ENCODE measurements at regions not wholly inside any gene's neighbourhood (a gene's known extent, or its start where the extent isn't known, plus 50 kb on each side); places are given as distances from the start of the nearest gene placed in this dataset.

DNA sequence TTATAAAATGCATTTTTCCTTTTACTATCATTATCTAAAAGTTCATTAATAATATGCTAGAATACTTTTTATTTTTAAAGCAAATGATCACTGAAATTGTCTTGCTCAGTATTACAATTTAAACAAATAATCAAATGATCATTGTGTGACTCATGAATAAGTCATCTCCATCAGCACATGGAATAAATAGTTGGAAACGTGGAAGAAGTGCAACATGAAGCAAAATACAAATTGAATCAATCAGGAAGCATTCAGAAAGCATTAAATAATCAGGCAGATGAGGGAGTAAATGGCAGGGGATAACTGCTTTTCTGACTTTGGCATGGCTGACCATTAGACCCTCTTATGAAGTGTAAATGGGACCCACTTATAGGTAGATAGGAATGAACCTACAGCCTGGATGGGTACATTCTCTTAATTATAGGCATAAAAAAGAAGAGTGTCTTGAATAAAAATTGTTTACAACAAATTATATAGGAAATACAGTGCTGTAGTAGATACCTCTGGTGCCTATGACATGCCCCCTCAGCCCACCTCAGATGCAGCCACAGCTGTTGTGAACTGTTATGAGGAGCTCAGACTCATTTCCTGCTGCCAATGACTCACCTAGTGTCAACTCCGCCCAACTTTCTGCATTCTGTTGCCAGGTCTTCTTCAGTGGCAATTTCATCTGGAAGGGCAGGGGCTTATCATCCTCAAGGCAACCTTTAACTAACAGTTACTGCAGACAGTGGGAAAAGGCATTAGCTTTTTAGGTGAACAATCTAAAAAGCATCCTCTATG, 936.0 kb downstream of the TRIB2 start:
- Histone ChIP-seq H3K27ac (no peak overlapping the region), H3K9me3 (ENCODE audit: control insufficient read depth, low read length) (no peaks in the 10 kb centered on the region), H3K4me3 (ENCODE audit: low read depth, low read length) (no peak overlapping the region), H3K79me2 (no peaks in the 10 kb centered on the region), H3K36me3 (ENCODE audit: control insufficient read depth, insufficient read depth, low read length) (no peaks in the 10 kb centered on the region), H2AFZ (no peak overlapping the region), H3K9ac (no peak overlapping the region), H3K4me1 (no peaks in the 10 kb centered on the region), H3K4me2 (ENCODE audit: low read length) (no peak overlapping the region), H3K27me3 (ENCODE audit: control insufficient read depth, insufficient read depth, low read length) (no peaks in the 10 kb centered on the region)
- TF ChIP-seq, protein P1, sequence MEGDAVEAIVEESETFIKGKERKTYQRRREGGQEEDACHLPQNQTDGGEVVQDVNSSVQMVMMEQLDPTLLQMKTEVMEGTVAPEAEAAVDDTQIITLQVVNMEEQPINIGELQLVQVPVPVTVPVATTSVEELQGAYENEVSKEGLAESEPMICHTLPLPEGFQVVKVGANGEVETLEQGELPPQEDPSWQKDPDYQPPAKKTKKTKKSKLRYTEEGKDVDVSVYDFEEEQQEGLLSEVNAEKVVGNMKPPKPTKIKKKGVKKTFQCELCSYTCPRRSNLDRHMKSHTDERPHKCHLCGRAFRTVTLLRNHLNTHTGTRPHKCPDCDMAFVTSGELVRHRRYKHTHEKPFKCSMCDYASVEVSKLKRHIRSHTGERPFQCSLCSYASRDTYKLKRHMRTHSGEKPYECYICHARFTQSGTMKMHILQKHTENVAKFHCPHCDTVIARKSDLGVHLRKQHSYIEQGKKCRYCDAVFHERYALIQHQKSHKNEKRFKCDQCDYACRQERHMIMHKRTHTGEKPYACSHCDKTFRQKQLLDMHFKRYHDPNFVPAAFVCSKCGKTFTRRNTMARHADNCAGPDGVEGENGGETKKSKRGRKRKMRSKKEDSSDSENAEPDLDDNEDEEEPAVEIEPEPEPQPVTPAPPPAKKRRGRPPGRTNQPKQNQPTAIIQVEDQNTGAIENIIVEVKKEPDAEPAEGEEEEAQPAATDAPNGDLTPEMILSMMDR (IDR thresholded peaks at IDR 0.05): no peak

DNA sequence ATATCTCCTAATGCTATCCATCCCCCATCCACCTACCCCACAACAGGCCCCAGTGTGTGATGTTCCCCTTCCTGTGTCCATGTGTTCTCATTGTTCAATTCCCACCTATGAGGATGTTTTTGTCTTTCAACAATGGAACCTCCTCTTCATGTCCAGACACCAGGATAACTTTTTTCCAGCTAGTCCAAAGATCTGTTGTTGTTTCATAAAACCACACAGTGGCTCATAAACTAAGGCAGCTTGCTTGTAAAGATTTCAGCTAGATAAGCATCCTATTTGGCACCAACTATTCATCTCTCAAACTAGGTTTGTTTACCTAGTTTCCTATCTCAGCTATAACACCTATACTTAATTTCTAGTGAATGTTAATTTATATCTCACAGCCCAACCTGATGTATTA, 937.7 kb downstream of the TRIB2 start:
- no peak overlapping the region for H3K4me2 ChIP-seq (ENCODE audit: low read length)
- H3K27ac ChIP-seq: no peak overlapping the region
- H3K4me1 ChIP-seq: no peaks in the 10 kb centered on the region
- no peaks in the 10 kb centered on the region for H3K27me3 ChIP-seq (ENCODE audit: control insufficient read depth, insufficient read depth, low read length)
- no peak overlapping the region for H3K9ac ChIP-seq
- H3K9me3 ChIP-seq (ENCODE audit: control insufficient read depth, low read length): no peaks in the 10 kb centered on the region
- H3K36me3 ChIP-seq (ENCODE audit: control insufficient read depth, insufficient read depth, low read length): no peaks in the 10 kb centered on the region
- H3K4me3 ChIP-seq (ENCODE audit: low read depth, low read length): no peak overlapping the region
- TF ChIP-seq, protein P1 (IDR thresholded peaks at IDR 0.05): no peak
- no peaks in the 10 kb centered on the region for H3K79me2 ChIP-seq
- H2AFZ ChIP-seq: no peak overlapping the region

DNA sequence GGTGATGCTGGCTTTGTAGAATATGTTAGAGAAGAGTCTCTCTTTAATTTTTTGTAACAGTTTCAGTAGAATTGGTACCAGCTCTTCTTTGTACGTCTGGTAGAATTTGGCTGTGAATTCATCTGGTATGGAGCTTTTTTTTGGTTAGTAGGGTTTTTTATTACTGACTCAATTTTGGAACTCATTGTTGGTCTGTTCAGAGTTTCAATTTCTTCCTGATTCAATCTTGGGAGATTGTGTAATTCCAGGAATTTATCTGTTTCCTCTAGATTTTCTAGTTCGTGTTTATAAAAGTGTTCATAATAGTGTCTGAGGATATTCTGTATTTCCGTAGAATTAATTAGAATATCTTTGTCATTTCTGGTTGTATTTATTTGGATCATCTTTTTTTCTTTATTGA, 943.5 kb downstream of the TRIB2 start:
- Histone ChIP-seq H3K27ac (no peak overlapping the region), H3K4me2 (ENCODE audit: low read length) (no peak overlapping the region), H3K4me3 (ENCODE audit: low read depth, low read length) (no peak overlapping the region), H2AFZ (no peak overlapping the region), H3K4me1 (no peaks in the 10 kb centered on the region), H3K9ac (no peak overlapping the region), H3K27me3 (ENCODE audit: control insufficient read depth, insufficient read depth, low read length) (no peaks in the 10 kb centered on the region), H3K36me3 (ENCODE audit: control insufficient read depth, insufficient read depth, low read length) (no peaks in the 10 kb centered on the region), H3K9me3 (ENCODE audit: control insufficient read depth, low read length) (no peaks in the 10 kb centered on the region), H3K79me2 (no peaks in the 10 kb centered on the region)
- TF ChIP-seq, protein P1 (IDR thresholded peaks at IDR 0.05): no peak

DNA sequence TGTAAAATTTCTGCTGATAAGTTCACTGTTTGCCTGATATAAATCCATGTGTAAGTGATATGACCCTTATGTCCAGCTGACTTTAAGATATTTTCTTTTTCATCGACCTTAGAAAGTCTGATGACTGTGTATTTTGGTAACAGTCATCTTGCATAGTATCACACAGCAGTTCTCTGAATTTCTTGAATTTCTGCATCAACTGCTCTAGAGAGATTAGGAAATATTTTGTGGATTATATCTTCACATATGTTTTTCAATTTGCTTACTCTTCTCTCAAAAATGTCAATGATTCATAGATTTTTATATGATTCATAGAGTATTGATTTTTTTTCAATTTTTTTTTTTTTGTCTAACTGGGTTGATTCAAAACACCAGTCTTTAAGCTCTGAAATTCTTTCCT, 945.3 kb downstream of the TRIB2 start:
- Histone ChIP-seq H3K36me3 (ENCODE audit: control insufficient read depth, insufficient read depth, low read length) (no peaks in the 10 kb centered on the region), H3K4me1 (no peaks in the 10 kb centered on the region), H3K9ac (no peak overlapping the region), H2AFZ (no peak overlapping the region), H3K4me3 (ENCODE audit: low read depth, low read length) (no peak overlapping the region), H3K4me2 (ENCODE audit: low read length) (no peak overlapping the region), H3K79me2 (no peaks in the 10 kb centered on the region), H3K27me3 (ENCODE audit: control insufficient read depth, insufficient read depth, low read length) (no peaks in the 10 kb centered on the region), H3K27ac (no peak overlapping the region), H3K9me3 (ENCODE audit: control insufficient read depth, low read length) (no peaks in the 10 kb centered on the region)
- TF ChIP-seq, protein P1 (IDR thresholded peaks at IDR 0.05): no peak

Data from parathyroid adenoma (tissue), 2 donors.